Vagina (tissue), 2 donors: ENCODE measurements at regions not wholly inside any gene's neighbourhood (a gene's known extent, or its start where the extent isn't known, plus 50 kb on each side); places are given as distances from the start of the nearest gene placed in this dataset.

Source experiments
- POLR2A ChIP-seq, 2 donors: fragments of 450-650 bp; IDR thresholded peaks; one replicate each; pipeline ENCODE4 v1.6.1; 2017; ENCODE audit warnings: antibody characterized with exemption in 2 of 2, mild to moderate bottlenecking in 2 of 2, moderate library complexity in 2 of 2
- TF ChIP-seq, protein P1 (sequence below), 3 experiments: fragments of 450-650 bp in 2 of 3; fragments of 200-600 bp in 1 of 3; sonication (generic) in 1 of 3; IDR thresholded peaks; one replicate each; pipeline ENCODE4 v1.5.1; 2017 to 2019; ENCODE audit warnings: antibody characterized with exemption in 3 of 3, mild to moderate bottlenecking in 2 of 3, moderate library complexity in 2 of 3

DNA sequence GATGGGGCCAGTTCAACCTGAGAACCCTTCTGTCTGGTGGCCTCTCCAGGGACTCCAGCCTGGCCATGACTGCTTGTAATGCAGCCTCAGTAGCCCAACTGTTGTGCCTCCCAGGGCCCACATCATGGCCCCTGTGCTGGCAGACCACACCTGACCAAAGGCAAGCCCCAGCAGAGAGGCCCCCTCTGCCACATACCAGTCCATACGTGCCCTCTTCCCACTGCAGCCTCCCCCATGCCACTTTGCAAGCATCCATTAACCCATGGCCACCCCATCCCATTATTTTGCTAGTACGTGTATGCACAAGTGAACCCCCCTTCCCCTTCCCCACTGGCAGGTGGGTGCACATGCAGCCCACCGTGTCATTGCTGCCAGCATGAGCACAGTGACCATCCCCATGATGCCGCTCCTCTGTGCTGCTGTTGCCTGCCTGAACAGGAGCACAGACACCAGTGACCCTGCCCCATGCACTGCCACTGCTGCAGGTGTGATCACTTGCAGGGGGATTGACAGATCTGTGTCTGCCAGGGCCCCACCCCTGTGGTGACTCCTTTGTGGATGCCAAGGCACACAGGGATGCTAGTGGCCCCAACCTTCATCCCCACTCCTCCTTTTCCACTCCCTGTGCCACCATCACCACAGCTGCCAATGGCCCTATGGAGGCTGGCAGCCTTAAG lies 330.0 kb upstream of the DSEL start:
- no peak for TF ChIP-seq POLR2A (IDR thresholded peaks at IDR 0.05)
- TF ChIP-seq, protein P1, sequence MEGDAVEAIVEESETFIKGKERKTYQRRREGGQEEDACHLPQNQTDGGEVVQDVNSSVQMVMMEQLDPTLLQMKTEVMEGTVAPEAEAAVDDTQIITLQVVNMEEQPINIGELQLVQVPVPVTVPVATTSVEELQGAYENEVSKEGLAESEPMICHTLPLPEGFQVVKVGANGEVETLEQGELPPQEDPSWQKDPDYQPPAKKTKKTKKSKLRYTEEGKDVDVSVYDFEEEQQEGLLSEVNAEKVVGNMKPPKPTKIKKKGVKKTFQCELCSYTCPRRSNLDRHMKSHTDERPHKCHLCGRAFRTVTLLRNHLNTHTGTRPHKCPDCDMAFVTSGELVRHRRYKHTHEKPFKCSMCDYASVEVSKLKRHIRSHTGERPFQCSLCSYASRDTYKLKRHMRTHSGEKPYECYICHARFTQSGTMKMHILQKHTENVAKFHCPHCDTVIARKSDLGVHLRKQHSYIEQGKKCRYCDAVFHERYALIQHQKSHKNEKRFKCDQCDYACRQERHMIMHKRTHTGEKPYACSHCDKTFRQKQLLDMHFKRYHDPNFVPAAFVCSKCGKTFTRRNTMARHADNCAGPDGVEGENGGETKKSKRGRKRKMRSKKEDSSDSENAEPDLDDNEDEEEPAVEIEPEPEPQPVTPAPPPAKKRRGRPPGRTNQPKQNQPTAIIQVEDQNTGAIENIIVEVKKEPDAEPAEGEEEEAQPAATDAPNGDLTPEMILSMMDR (IDR thresholded peaks at IDR 0.05): no peak
